PFSK-1 (cell line): ENCODE measurements at regions not wholly inside any gene's neighbourhood (a gene's known extent, or its start where the extent isn't known, plus 50 kb on each side); places are given as distances from the start of the nearest gene placed in this dataset.

Experiments
- FOXP2 ChIP-seq: optimal IDR thresholded peaks from 2 replicates; pipeline ENCODE3; 2011; ENCODE audit warnings: borderline replicate concordance, control low read depth, inconsistent platforms; ENCODE audit not compliant: insufficient read depth; ENCODE audit errors: extremely low read length, extremely low read depth
- POLR2AphosphoS5 ChIP-seq: IDR thresholded peaks from 2 replicates; pipeline ENCODE4 v1.6.1; 2012; ENCODE audit warnings: low read depth, mild to moderate bottlenecking, control low read depth, low read length, moderate library complexity
- REST ChIP-seq, 2 experiments: IDR thresholded peaks; 2 replicates each; pipeline versions ENCODE4 v1.6.1 to v1.8.0; 2011 to 2012; ENCODE audit warnings: low read depth in 2 of 2, low read length in 2 of 2, control low read depth in 1 of 2, inconsistent platforms in 1 of 2, mild to moderate bottlenecking in 1 of 2, moderate library complexity in 1 of 2; ENCODE audit not compliant: insufficient read depth in 1 of 2
- SIN3A ChIP-seq: IDR thresholded peaks from 2 replicates; pipeline ENCODE4 v1.6.1; 2012; ENCODE audit warnings: mild to moderate bottlenecking, low read length, moderate library complexity, borderline replicate concordance; ENCODE audit not compliant: insufficient read depth
- TAF1 ChIP-seq: IDR thresholded peaks from 2 replicates; pipeline ENCODE4 v1.6.1; 2012; ENCODE audit warnings: low read length, control low read depth, borderline replicate concordance; ENCODE audit not compliant: insufficient read depth

GRCh38 chr4:23207059-23207458, 514.3 kb downstream of the GBA3 start:
- TF ChIP-seq SIN3A, result no peak
- no peak for TF ChIP-seq REST (IDR thresholded peaks at IDR 0.05; ENCODE audit: insufficient read depth in 1 of 2, low read depth in 2 of 2, low read length in 2 of 2)
- TF ChIP-seq TAF1, result no peak
- no peak for TF ChIP-seq FOXP2
- TF ChIP-seq POLR2AphosphoS5, result no peak

GRCh38 chr4:23202712-23203247, 510.0 kb downstream of the GBA3 start:
- TF ChIP-seq REST (IDR thresholded peaks at IDR 0.05; ENCODE audit: insufficient read depth in 1 of 2, low read depth in 2 of 2, low read length in 2 of 2) (no peak), SIN3A (no peak), FOXP2 (no peak), POLR2AphosphoS5 (no peak), TAF1 (no peak)

GRCh38 chr4:23194751-23195150, 502.0 kb downstream of the GBA3 start:
- TF ChIP-seq POLR2AphosphoS5 (no peak), REST (IDR thresholded peaks at IDR 0.05; ENCODE audit: insufficient read depth in 1 of 2, low read depth in 2 of 2, low read length in 2 of 2) (no peak), FOXP2 (no peak), SIN3A (no peak), TAF1 (no peak)

GRCh38 chr4:23174179-23174578, 481.4 kb downstream of the GBA3 start:
- TF ChIP-seq REST (IDR thresholded peaks at IDR 0.05; ENCODE audit: insufficient read depth in 1 of 2, low read depth in 2 of 2, low read length in 2 of 2) (no peak), SIN3A (no peak), TAF1 (no peak), POLR2AphosphoS5 (no peak), FOXP2 (no peak)

GRCh38 chr4:23171976-23172375, 479.2 kb downstream of the GBA3 start:
- TF ChIP-seq REST (IDR thresholded peaks at IDR 0.05; ENCODE audit: insufficient read depth in 1 of 2, low read depth in 2 of 2, low read length in 2 of 2) (no peak), POLR2AphosphoS5 (no peak), TAF1 (no peak), FOXP2 (no peak)
